Sigmoid colon (tissue), 4 donors: ENCODE measurements at regions not wholly inside any gene's neighbourhood (a gene's known extent, or its start where the extent isn't known, plus 50 kb on each side); places are given as distances from the start of the nearest gene placed in this dataset.

Experiments used
- EP300 ChIP-seq, 4 donors: sonication (generic); formaldehyde crosslinking; IDR thresholded peaks; one replicate each; pipeline ENCODE4 v1.6.1; 2017; ENCODE audit warnings: antibody characterized with exemption in 4 of 4
- POLR2AphosphoS5 ChIP-seq, 4 donors: sonication (generic); formaldehyde crosslinking; IDR thresholded peaks; one replicate each; pipeline ENCODE4 v1.6.1; 2017; ENCODE audit warnings: antibody characterized with exemption in 4 of 4
- TF ChIP-seq, protein P1 (sequence below), 4 experiments: fragments of 450-650 bp in 3 of 4; fragments of 200-600 bp in 1 of 4; IDR thresholded peaks; one replicate each; pipeline ENCODE4 v1.5.1; 2016 to 2019; ENCODE audit warnings: antibody characterized with exemption in 4 of 4, mild to moderate bottlenecking in 3 of 4, moderate library complexity in 2 of 4

DNA sequence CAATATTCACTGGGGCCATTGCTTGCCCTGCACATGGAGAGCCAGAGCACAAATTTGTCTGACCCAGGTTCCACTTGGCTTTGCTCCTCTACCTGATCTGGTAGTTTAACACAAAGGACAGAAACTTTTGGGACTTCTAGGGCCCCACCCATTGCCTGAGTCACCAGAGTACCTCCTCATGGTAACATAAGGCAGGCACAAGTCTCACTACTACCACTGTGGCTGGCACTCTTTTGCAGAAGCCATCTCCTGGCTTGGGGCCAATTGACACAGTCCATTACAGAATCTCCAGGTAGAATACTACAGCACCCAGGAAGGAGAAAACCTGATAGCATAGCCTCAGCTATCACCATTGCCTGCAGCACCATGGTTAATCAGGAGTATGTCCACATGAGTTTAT is 52.6 kb upstream of the NAP1L2 start:
- TF ChIP-seq, protein P1, sequence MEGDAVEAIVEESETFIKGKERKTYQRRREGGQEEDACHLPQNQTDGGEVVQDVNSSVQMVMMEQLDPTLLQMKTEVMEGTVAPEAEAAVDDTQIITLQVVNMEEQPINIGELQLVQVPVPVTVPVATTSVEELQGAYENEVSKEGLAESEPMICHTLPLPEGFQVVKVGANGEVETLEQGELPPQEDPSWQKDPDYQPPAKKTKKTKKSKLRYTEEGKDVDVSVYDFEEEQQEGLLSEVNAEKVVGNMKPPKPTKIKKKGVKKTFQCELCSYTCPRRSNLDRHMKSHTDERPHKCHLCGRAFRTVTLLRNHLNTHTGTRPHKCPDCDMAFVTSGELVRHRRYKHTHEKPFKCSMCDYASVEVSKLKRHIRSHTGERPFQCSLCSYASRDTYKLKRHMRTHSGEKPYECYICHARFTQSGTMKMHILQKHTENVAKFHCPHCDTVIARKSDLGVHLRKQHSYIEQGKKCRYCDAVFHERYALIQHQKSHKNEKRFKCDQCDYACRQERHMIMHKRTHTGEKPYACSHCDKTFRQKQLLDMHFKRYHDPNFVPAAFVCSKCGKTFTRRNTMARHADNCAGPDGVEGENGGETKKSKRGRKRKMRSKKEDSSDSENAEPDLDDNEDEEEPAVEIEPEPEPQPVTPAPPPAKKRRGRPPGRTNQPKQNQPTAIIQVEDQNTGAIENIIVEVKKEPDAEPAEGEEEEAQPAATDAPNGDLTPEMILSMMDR (IDR thresholded peaks at IDR 0.05): no peak
- TF ChIP-seq POLR2AphosphoS5 (IDR thresholded peaks at IDR 0.05): no peak
- no peak for TF ChIP-seq EP300 (IDR thresholded peaks at IDR 0.05)
